NK-92 treated with Interleukin-12 subunit alpha and Interleukin-12 subunit beta, amount 100 ng/mL, for 24 hours (cell line): ENCODE measurements at regions not wholly inside any gene's neighbourhood (a gene's known extent, or its start where the extent isn't known, plus 50 kb on each side); places are given as distances from the start of the nearest gene placed in this dataset.
"Not testable (repeated sequence)": the region's sequence is repeated elsewhere in the genome, so short reads cannot be mapped to it uniquely, and the experiment has no call there.

Experiments used
- DNase-seq: peaks from one replicate; lab custom pipeline; 2025; lab: John Stamatoyannopoulos, UW

GRCh38 chr1:88472298-88472697, 211.8 kb upstream of the PKN2 start:
- DNase-seq, result no peak

- no peak for DNase-seq
These were observed 211.4 kb upstream of the PKN2 start for GRCh38 chr1:88472714-88473113.

GRCh38 chr1:88474555-88475304, 209.3 kb upstream of the PKN2 start:
- no peak for DNase-seq

- DNase-seq, result no peak
These were observed 199.2 kb upstream of the PKN2 start for GRCh38 chr1:88484881-88485280.

- no peak for DNase-seq
These were observed 195.8 kb upstream of the PKN2 start for GRCh38 chr1:88488237-88488636.

- DNase-seq, result no peak
These were observed 193.4 kb upstream of the PKN2 start for GRCh38 chr1:88490676-88491075.

- DNase-seq, result no peak
These were observed 184.4 kb upstream of the PKN2 start for GRCh38 chr1:88499671-88500070.

GRCh38 chr1:88502886-88503285, 181.2 kb upstream of the PKN2 start:
- no peak for DNase-seq

- no peak for DNase-seq
These were observed 180.4 kb upstream of the PKN2 start for GRCh38 chr1:88503646-88504045.

- DNase-seq, result no peak
These were observed 179.5 kb upstream of the PKN2 start for GRCh38 chr1:88504601-88505000.

GRCh38 chr1:88509379-88509778, 174.7 kb upstream of the PKN2 start:
- DNase-seq, result no peak

GRCh38 chr1:88514544-88515060, 169.5 kb upstream of the PKN2 start:
- no peak for DNase-seq

GRCh38 chr1:88517499-88517898, 166.6 kb upstream of the PKN2 start:
- not testable (repeated sequence) for DNase-seq

- DNase-seq, result no peak
These were observed 164.9 kb upstream of the PKN2 start for GRCh38 chr1:88519156-88519555.

- no peak for DNase-seq
These were observed 160.1 kb upstream of the PKN2 start for GRCh38 chr1:88523854-88524528.

GRCh38 chr1:88526456-88526855, 157.6 kb upstream of the PKN2 start:
- no peak for DNase-seq

GRCh38 chr1:88528792-88529191, 155.3 kb upstream of the PKN2 start:
- DNase-seq, result no peak

- no peak for DNase-seq
These were observed 154.5 kb upstream of the PKN2 start for GRCh38 chr1:88529581-88529980.

- DNase-seq, result no peak
These were observed 153.8 kb upstream of the PKN2 start for GRCh38 chr1:88530246-88530645.

- no peak for DNase-seq
These were observed 146.3 kb upstream of the PKN2 start for GRCh38 chr1:88537787-88538186.

- DNase-seq, result no peak
These were observed 145.7 kb upstream of the PKN2 start for GRCh38 chr1:88538222-88538899.

GRCh38 chr1:88540255-88540654, 143.8 kb upstream of the PKN2 start:
- no peak for DNase-seq

GRCh38 chr1:88541596-88541995, 142.5 kb upstream of the PKN2 start:
- DNase-seq, result no peak
